ENCODE measurements at regions not wholly inside any gene's neighbourhood (a gene's known extent, or its start where the extent isn't known, plus 50 kb on each side); places are given as distances from the start of the nearest gene placed in this dataset.

DNA sequence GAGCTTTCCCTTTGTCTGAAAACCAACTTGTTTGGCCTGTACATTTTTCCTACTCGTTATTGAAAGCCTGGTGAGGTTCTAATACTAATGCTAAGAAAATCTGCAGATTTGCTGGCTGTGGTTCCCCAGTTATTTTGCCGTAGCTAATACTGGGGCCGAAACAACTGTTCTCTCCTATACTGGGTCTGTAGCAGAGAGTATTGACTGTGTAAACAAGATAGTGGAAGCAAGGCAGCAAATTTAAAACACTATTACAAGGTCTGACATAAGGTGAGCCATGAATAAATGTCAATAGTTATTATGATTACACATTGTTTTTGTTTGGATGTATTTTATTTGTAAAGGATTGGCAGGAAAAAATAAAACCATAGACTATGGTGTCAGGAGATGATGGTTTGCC is 1244.0 kb downstream of the AACS start:
- Histone ChIP-seq H3K4me2 (ENCODE audit: control insufficient read depth, insufficient read depth) (no peak overlapping the region), H3K27ac (ENCODE audit: control insufficient read depth, insufficient read depth) (no peak overlapping the region), H3K9me3 (replicated peaks; ENCODE audit: control insufficient read depth, insufficient read depth, low read length) (no peaks in the 10 kb centered on the region), H3K4me1 (ENCODE audit: control insufficient read depth, insufficient read depth, low read length) (no peaks in the 10 kb centered on the region), H3K27me3 (replicated peaks in 1 of 2; ENCODE audit: control insufficient read depth in 2 of 2, insufficient read depth in 2 of 2, low read length in 1 of 2) (no peaks in the 10 kb centered on the region), H3K9ac (ENCODE audit: control insufficient read depth, insufficient read depth, low read length) (no peak overlapping the region), H4K20me1 (ENCODE audit: control insufficient read depth, insufficient read depth) (no peaks in the 10 kb centered on the region), H3K36me3 (ENCODE audit: control insufficient read depth in 2 of 2, insufficient read depth in 2 of 2, low read length in 1 of 2) (no peaks in the 10 kb centered on the region), H3K79me2 (ENCODE audit: control insufficient read depth, insufficient read depth, low read length) (no peaks in the 10 kb centered on the region), H3K4me3 (no peak overlapping the region), H2AFZ (ENCODE audit: control insufficient read depth, low read depth, low read length) (no peak overlapping the region)
- DNase-seq (ENCODE audit: low read depth, low spot score) (no peak), FAIRE-seq (no peak), ATAC-seq (no peak)
- 46% methylated on average over 3 of the region's 3 CpGs for WGBS (ENCODE audit: insufficient coverage, insufficient replicate concordance, low lambda C conversion rate, missing lambda C conversion rate)
- in situ Hi-C loops (cut with MboI) (no loop called here), intact Hi-C loops (cut with micrococcal nuclease; ENCODE audit: unreplicated experiment) (no loop called here)
- CTCF ChIA-PET, result no interaction called here
- BruUV-seq (replicated peaks), result no TSS peak
- RAD21 ChIA-PET (ENCODE audit: unreplicated experiment), result no interaction called here
- SMC1A ChIA-PET (ENCODE audit: uncharacterized antibody, unreplicated experiment), result no interaction called here
- POLR2A ChIA-PET, result no interaction called here
- TF ChIP-seq CBX5 (IDR thresholded peaks at IDR 0.05; ENCODE audit: low read depth) (no peak), JUND (IDR thresholded peaks at IDR 0.05; ENCODE audit: low read depth, low read length) (no peak), YBX1 (IDR thresholded peaks at IDR 0.05) (no peak), RELA (IDR thresholded peaks at IDR 0.05; ENCODE audit: borderline replicate concordance, partially characterized antibody) (no peak), HDGF (IDR thresholded peaks at IDR 0.05) (no peak), BMI1 (IDR thresholded peaks at IDR 0.05; ENCODE audit: borderline replicate concordance) (no peak), MYB (IDR thresholded peaks at IDR 0.05; ENCODE audit: borderline replicate concordance, low read depth, low read length) (no peak), FOXM1 (IDR thresholded peaks at IDR 0.05; ENCODE audit: low read depth, low read length) (no peak)
- TF ChIP-seq, protein P1, sequence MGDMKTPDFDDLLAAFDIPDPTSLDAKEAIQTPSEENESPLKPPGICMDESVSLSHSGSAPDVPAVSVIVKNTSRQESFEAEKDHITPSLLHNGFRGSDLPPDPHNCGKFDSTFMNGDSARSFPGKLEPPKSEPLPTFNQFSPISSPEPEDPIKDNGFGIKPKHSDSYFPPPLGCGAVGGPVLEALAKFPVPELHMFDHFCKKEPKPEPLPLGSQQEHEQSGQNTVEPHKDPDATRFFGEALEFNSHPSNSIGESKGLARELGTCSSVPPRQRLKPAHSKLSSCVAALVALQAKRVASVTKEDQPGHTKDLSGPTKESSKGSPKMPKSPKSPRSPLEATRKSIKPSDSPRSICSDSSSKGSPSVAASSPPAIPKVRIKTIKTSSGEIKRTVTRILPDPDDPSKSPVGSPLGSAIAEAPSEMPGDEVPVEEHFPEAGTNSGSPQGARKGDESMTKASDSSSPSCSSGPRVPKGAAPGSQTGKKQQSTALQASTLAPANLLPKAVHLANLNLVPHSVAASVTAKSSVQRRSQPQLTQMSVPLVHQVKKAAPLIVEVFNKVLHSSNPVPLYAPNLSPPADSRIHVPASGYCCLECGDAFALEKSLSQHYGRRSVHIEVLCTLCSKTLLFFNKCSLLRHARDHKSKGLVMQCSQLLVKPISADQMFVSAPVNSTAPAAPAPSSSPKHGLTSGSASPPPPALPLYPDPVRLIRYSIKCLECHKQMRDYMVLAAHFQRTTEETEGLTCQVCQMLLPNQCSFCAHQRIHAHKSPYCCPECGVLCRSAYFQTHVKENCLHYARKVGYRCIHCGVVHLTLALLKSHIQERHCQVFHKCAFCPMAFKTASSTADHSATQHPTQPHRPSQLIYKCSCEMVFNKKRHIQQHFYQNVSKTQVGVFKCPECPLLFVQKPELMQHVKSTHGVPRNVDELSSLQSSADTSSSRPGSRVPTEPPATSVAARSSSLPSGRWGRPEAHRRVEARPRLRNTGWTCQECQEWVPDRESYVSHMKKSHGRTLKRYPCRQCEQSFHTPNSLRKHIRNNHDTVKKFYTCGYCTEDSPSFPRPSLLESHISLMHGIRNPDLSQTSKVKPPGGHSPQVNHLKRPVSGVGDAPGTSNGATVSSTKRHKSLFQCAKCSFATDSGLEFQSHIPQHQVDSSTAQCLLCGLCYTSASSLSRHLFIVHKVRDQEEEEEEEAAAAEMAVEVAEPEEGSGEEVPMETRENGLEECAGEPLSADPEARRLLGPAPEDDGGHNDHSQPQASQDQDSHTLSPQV (IDR thresholded peaks at IDR 0.05), result no peak
- TF ChIP-seq, protein P2, sequence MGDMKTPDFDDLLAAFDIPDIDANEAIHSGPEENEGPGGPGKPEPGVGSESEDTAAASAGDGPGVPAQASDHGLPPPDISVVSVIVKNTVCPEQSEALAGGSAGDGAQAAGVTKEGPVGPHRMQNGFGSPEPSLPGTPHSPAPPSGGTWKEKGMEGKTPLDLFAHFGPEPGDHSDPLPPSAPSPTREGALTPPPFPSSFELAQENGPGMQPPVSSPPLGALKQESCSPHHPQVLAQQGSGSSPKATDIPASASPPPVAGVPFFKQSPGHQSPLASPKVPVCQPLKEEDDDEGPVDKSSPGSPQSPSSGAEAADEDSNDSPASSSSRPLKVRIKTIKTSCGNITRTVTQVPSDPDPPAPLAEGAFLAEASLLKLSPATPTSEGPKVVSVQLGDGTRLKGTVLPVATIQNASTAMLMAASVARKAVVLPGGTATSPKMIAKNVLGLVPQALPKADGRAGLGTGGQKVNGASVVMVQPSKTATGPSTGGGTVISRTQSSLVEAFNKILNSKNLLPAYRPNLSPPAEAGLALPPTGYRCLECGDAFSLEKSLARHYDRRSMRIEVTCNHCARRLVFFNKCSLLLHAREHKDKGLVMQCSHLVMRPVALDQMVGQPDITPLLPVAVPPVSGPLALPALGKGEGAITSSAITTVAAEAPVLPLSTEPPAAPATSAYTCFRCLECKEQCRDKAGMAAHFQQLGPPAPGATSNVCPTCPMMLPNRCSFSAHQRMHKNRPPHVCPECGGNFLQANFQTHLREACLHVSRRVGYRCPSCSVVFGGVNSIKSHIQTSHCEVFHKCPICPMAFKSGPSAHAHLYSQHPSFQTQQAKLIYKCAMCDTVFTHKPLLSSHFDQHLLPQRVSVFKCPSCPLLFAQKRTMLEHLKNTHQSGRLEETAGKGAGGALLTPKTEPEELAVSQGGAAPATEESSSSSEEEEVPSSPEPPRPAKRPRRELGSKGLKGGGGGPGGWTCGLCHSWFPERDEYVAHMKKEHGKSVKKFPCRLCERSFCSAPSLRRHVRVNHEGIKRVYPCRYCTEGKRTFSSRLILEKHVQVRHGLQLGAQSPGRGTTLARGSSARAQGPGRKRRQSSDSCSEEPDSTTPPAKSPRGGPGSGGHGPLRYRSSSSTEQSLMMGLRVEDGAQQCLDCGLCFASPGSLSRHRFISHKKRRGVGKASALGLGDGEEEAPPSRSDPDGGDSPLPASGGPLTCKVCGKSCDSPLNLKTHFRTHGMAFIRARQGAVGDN (IDR thresholded peaks at IDR 0.05), result no peak
- TF ChIP-seq, protein P3, sequence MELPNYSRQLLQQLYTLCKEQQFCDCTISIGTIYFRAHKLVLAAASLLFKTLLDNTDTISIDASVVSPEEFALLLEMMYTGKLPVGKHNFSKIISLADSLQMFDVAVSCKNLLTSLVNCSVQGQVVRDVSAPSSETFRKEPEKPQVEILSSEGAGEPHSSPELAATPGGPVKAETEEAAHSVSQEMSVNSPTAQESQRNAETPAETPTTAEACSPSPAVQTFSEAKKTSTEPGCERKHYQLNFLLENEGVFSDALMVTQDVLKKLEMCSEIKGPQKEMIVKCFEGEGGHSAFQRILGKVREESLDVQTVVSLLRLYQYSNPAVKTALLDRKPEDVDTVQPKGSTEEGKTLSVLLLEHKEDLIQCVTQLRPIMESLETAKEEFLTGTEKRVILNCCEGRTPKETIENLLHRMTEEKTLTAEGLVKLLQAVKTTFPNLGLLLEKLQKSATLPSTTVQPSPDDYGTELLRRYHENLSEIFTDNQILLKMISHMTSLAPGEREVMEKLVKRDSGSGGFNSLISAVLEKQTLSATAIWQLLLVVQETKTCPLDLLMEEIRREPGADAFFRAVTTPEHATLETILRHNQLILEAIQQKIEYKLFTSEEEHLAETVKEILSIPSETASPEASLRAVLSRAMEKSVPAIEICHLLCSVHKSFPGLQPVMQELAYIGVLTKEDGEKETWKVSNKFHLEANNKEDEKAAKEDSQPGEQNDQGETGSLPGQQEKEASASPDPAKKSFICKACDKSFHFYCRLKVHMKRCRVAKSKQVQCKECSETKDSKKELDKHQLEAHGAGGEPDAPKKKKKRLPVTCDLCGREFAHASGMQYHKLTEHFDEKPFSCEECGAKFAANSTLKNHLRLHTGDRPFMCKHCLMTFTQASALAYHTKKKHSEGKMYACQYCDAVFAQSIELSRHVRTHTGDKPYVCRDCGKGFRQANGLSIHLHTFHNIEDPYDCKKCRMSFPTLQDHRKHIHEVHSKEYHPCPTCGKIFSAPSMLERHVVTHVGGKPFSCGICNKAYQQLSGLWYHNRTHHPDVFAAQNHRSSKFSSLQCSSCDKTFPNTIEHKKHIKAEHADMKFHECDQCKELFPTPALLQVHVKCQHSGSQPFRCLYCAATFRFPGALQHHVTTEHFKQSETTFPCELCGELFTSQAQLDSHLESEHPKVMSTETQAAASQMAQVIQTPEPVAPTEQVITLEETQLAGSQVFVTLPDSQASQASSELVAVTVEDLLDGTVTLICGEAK (IDR thresholded peaks at IDR 0.05; ENCODE audit: borderline replicate concordance), result no peak
